ENCODE measurements at regions not wholly inside any gene's neighbourhood (a gene's known extent, or its start where the extent isn't known, plus 50 kb on each side); places are given as distances from the start of the nearest gene placed in this dataset.

DNA sequence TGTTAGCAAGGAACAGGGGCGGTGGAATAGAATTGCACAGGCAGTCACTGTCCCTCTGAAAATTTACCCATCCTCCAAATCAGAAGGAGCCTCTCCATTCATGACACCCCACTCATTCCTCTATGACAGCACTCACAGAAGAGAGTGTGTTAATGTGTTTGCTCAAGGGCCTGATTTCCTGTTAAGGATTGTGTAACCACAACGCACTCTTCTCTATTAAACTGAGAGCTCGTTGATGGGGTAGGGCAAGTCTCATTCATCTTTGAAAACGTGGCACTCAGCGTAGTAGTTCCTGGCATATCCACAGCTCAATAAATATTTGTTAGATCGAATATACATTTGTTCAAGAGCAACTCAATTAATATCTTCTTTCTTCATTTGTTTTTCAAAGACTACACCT, 106.4 kb downstream of the VAPA start:
- peaks cover 10% of the 10 kb centered on the region for H3K4me1 ChIP-seq (ENCODE audit: low read depth)
- H3K27ac ChIP-seq = no peak overlapping the region
- TF ChIP-seq, protein P1, sequence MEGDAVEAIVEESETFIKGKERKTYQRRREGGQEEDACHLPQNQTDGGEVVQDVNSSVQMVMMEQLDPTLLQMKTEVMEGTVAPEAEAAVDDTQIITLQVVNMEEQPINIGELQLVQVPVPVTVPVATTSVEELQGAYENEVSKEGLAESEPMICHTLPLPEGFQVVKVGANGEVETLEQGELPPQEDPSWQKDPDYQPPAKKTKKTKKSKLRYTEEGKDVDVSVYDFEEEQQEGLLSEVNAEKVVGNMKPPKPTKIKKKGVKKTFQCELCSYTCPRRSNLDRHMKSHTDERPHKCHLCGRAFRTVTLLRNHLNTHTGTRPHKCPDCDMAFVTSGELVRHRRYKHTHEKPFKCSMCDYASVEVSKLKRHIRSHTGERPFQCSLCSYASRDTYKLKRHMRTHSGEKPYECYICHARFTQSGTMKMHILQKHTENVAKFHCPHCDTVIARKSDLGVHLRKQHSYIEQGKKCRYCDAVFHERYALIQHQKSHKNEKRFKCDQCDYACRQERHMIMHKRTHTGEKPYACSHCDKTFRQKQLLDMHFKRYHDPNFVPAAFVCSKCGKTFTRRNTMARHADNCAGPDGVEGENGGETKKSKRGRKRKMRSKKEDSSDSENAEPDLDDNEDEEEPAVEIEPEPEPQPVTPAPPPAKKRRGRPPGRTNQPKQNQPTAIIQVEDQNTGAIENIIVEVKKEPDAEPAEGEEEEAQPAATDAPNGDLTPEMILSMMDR (IDR thresholded peaks at IDR 0.05; ENCODE audit: low read depth, low read length) = no peak
- no peak overlapping the region for H3K4me3 ChIP-seq
- H3K27me3 ChIP-seq = no peaks in the 10 kb centered on the region
- DNase-seq (ENCODE audit: low read depth in 1 of 2, low spot score in 1 of 2) = peak in 1 of 2 donors; percentile 46
- no peaks in the 10 kb centered on the region for H3K9me3 ChIP-seq (ENCODE audit: low read depth)
- no peaks in the 10 kb centered on the region for H3K36me3 ChIP-seq

DNA sequence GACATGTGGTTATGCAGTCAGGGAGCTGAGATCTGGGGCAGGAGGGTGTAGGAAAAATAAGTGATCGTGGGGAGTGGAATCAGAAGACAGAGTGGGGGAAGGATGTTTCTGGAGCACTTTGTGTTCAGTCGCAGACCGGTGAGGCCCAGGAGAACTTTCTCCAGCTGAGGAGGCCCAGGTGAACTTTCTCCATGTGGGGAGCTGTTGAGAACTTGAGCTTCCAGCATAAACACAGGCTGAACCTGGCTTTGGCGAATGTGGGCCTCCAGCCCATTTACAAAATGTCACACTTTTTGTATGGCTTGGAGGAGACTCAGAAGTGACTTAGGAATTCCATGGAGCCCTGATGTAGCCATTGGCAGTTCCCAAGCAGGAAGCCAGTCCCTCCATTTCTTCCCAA, 108.5 kb downstream of the VAPA start:
- TF ChIP-seq, protein P1 (IDR thresholded peaks at IDR 0.05; ENCODE audit: low read depth, low read length) = no peak
- H3K4me1 ChIP-seq (ENCODE audit: low read depth) = peaks cover 6% of the 10 kb centered on the region
- H3K9me3 ChIP-seq (ENCODE audit: low read depth) = no peaks in the 10 kb centered on the region
- no peaks in the 10 kb centered on the region for H3K27me3 ChIP-seq
- H3K36me3 ChIP-seq = no peaks in the 10 kb centered on the region
- H3K27ac ChIP-seq = no peak overlapping the region
- DNase-seq (ENCODE audit: low read depth in 1 of 2, low spot score in 1 of 2) = no peak
- no peak overlapping the region for H3K4me3 ChIP-seq

DNA sequence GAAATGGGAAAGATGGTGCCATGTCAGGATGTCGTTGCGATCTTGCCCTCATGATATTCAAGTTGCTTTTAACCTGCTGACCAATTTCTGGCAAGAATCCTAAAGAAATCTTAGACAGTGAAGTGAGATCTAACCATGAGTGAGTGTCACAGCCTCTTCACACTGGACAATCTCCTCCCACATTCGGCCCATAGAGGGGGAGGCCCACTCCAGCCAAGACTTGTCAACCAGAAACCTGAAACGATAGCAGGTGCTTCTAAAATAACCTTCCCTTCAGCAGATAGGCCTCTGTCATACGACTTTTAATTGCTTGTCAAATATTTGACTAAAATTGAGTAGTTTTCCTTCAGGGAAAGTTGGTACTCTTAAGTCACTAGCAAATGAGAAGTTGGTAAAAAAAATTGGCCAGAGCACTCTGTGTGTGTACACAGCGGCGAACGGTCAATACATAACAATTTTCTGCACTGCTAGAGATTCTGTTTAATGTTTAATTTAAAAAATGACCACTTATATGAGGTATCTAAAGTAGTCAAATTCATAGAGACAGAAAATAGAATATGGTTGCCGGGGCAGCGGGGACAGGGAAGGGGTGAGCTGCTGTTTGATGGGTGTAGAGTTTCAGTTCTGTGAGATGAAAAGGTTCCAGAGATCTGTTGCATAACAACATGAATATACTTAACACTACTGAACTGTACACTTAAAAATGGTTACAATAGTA, 110.2 kb downstream of the VAPA start:
- no peaks in the 10 kb centered on the region for H3K36me3 ChIP-seq
- H3K4me1 ChIP-seq (ENCODE audit: low read depth) = peaks cover 6% of the 10 kb centered on the region
- no peaks in the 10 kb centered on the region for H3K27me3 ChIP-seq
- no peak overlapping the region for H3K27ac ChIP-seq
- H3K9me3 ChIP-seq (ENCODE audit: low read depth) = no peaks in the 10 kb centered on the region
- no peak for DNase-seq (ENCODE audit: low read depth in 1 of 2, low spot score in 1 of 2)
- TF ChIP-seq, protein P1 (IDR thresholded peaks at IDR 0.05; ENCODE audit: low read depth, low read length) = no peak
- H3K4me3 ChIP-seq = no peak overlapping the region

DNA sequence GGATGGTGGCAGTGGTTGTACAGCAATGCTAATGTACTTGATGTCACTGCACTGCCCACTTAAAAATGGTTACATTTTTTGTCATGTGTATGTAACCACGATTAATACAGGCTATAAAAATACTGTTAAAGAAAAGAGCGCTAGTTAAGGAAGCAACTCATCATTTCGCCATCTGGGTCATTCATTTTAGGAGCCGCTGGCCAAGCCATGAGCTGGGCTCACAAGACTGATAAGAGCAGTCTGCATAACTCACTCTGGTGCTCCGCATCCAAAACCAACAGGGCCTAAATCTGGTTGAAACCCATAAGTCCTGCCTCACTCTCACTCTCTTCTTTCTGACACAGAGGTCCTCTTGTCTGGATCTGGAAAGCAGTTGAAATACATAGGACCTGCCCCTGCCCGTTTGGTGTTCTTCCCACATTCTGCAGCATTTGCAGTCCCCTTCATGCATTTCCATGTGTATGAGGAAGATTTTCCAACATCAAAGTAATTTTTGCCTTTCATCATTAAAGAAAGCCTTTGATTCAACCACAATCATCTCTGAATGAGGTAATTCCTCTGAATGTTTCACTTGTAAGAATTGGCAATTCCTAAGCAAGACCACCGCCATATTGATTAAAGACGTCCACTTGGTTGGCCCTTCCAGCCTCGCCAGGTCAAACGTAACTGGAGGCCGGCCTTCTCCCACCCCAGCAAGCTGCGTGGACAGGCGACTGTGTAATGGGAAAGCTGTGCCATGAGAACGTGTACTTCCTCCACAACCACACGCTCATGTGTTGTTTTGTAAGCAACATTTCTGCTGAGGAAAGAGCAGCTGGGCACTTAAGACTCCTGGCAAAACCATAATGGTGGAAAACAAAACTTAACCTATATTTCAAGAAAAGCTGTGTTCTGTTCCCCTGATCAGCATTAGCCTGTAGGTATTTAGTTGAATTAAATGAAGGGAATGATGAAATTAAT, 112.2 kb downstream of the VAPA start:
- TF ChIP-seq, protein P1 (IDR thresholded peaks at IDR 0.05; ENCODE audit: low read depth, low read length) = no peak
- Histone ChIP-seq H3K4me3 (no peak overlapping the region), H3K9me3 (ENCODE audit: low read depth) (no peaks in the 10 kb centered on the region), H3K4me1 (ENCODE audit: low read depth) (no peaks in the 10 kb centered on the region), H3K27me3 (no peaks in the 10 kb centered on the region), H3K27ac (no peak overlapping the region), H3K36me3 (no peaks in the 10 kb centered on the region)
- DNase-seq (ENCODE audit: low read depth in 1 of 2, low spot score in 1 of 2) = peak in 1 of 2 donors; percentile 46

DNA sequence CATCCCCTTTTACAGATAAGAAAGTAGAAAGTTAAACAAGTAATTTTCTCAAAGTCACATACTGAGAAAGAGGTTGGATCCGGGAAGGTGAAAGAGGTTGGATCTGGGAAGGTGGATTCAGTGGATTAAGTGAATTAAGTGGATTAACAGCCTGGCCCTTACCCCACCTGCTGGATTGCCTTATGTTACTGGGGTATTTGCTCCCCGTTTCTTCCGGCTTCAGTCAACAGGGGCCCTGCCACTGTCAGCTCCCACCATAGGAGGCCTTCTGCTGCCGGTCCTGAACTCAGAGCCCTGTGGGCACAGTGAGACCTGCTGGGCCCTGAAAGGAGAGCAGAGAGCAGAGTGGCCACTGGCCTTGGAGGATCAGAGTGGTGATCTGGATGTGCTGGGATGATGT, 113.2 kb downstream of the VAPA start:
- Histone ChIP-seq H3K36me3 (no peaks in the 10 kb centered on the region), H3K9me3 (ENCODE audit: low read depth) (no peaks in the 10 kb centered on the region), H3K4me1 (ENCODE audit: low read depth) (no peaks in the 10 kb centered on the region), H3K27ac (no peak overlapping the region), H3K4me3 (no peak overlapping the region), H3K27me3 (no peaks in the 10 kb centered on the region)
- no peak for DNase-seq (ENCODE audit: low read depth in 1 of 2, low spot score in 1 of 2)
- TF ChIP-seq, protein P1 (IDR thresholded peaks at IDR 0.05; ENCODE audit: low read depth, low read length) = no peak

Measured in cardiac muscle cell (in vitro differentiated cells and primary cell).